ENCODE measurements at regions not wholly inside any gene's neighbourhood (a gene's known extent, or its start where the extent isn't known, plus 50 kb on each side); places are given as distances from the start of the nearest gene placed in this dataset.
"Not testable (repeated sequence)": the region's sequence is repeated elsewhere in the genome, so short reads cannot be mapped to it uniquely, and the experiment has no call there.

DNA sequence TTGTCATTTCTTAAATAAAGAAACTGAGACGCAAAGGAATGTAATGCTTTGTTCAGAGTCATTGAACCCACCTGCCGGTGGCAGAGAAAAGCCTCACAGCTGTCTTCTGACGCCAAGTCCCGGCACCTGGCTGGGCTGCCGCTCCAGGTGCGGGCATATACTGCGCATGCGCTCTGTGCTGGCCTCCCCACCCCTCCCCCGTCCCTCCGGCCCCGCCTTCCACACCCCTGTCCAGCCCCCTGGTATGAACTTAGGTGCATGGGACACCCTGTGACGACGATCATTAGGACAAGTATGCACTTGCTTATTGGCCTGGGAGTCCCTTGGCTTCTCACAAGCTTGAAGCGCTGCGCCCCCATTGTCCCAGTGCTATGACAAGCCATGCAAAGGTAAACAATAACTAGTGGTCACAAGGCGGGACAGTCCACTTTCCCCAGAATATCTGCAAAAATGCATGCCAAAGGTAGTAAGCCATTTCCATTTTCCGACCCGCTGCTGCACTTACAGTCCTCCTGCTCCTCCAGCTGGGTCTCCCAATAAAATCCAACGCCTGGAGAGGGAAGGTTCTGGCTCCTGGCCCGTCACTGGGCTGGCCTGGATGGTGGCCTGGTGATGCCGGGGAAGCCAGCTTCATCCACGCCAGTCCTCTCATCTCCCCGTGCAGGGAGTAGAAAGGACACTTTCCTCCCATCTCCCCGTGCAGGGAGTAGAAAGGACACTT lies 100.4 kb downstream of the PSMG1 start:
- no peak for DNase-seq (ENCODE audit: low read depth)

DNA sequence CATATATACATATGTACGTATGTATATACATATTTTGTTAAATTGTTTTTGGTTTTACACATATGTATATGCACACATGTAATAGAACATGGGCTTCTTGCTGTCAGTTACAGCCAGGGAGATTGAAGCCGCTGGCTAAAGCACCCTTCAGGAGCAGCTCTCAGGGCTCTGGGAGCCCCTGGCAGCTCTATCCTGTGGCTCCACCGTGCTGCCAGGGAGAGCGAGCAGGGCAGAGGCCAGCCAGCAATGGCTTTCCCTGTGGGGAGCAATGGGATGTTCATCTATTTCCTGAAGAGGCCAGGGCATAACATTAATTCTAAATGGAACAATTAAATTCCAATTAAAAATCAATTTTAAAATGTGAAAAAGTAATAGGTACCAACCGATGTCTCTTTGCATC lies 102.9 kb downstream of the PSMG1 start:
- no peak for DNase-seq (ENCODE audit: low read depth)

GRCh38 chr21:39079617-39080016 lies 103.6 kb downstream of the PSMG1 start:
- DNase-seq (ENCODE audit: low read depth), result no peak

GRCh38 chr21:39078322-39079065 lies 104.8 kb downstream of the PSMG1 start:
- DNase-seq (ENCODE audit: low read depth), result no peak

DNA sequence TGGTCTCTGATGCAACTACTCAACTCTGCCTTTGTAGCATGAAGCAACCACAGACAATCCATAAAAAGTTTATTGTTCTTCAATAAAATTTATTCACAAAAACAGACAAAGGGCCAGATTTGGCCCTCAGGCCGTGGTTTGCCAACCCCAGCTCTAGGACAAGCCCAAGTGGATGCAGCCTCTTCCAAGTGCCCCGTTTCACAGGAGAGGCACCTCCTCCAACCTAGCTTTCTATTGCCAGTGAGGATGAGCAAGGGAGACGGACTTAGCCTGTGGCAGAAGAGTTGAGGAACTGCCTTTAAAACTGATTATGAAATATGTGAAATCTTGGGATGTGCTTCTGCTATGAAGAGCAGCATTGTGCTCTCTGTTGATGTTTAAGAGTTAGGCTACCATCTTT lies 105.4 kb downstream of the PSMG1 start:
- no peak for DNase-seq (ENCODE audit: low read depth)

DNA sequence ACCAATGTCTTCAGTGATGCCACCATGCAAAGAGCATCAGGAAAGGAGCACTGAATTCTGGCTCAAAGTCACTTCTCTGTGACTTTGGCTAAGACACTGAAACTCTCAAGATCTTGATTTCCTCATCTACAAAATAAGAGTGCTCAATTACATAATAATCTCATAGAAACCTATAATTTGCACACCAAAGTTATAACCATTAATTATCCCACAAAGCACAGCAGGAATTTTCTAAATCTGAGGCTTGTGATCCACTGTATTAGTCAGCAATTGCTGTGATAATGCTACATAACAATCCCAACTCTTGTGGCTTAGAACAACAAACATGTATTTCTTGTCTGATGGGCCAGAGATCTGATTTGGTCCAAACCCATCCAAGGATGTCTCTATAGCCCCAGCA lies 108.7 kb downstream of the PSMG1 start:
- DNase-seq (ENCODE audit: low read depth), result no peak

DNA sequence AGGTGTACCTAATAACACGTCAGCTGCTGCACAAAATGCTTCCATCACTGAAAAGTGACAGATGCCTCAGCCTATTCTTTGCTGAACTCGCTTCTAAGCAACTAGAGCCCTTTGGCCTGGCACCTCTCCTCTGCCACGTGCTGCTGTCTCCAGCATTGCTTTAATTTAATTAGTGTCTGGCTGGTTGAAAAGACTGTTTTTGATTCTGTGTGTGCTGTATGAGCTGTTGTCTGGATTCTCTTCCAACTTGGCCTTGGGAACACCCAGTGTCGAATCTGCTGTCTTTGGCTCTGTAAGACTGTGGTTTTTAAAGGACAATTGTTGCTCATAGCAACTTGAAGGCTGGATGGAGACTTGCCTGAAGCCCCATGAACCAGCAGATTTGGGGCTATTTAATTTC lies 109.5 kb downstream of the PSMG1 start:
- no peak for DNase-seq (ENCODE audit: low read depth)

DNA sequence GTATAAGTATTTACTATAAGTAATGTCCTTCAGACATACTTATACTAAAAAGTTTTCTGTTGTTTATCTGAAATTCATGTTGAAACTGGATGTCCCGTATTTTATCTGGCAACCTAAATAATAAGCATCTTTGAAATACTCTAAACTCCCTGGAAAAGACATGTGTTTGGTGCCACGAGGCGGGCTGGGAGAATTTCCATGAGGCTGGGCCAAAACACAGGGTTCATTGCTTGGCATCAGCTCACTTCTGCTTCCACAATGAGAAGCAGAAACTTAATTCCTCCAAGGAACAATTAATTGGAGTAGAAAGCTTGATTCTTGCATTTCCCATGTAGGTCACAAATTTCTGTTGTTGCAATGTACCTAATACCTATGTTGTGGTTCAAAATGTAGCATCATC lies 110.2 kb downstream of the PSMG1 start:
- no peak for DNase-seq (ENCODE audit: low read depth)

- no peak for DNase-seq (ENCODE audit: low read depth)
Observed at GRCh38 chr21:39072468-39072867, 110.8 kb downstream of the PSMG1 start.

DNA sequence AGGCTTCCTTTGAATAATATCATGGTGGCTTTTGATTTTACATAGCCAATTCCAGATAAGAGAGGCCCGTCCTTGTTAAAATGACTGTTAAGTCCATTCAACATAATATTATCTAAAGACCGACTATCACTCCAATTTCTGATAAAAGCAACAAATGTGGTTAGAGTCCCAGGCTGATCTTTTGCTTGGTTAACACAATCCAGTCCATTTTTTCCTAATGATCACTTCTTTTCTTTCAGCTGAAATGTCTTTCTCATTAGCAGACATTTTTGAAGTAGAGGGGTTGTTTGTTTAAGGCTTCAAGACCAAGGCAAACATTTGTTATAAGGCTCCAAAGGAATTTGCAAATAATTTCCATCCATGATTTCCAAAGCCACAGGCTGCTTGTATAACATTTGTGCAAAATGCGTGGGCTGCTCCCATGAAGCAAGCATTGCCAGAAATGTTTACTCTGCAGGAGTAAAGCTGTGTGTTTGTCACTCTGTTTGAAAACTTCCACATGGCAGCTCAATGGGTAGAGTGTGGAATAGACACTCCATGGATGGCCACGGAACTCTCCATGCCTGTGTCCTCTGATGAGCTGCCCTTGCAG lies 111.5 kb downstream of the PSMG1 start:
- no peak for DNase-seq (ENCODE audit: low read depth)

DNA sequence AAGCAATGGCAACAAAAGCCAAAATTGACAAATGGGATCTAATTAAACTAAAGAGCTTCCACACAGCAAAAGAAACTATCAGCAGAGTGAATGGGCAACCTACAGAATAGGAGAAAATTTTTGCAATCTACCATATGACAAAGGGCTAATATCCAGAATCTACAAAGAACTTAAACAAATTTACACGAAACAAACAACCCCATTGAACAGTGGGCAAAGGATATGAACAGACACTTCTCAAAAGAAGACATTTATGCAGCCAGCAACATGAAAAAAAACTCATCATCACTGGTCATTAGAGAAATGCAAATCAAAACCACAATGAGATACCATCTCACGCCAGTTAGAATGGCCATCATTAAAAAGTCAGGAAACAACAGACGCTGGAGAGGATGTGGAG lies 113.4 kb downstream of the PSMG1 start:
- not testable (repeated sequence) for DNase-seq (ENCODE audit: low read depth)

- no peak for DNase-seq (ENCODE audit: low read depth)
Observed at GRCh38 chr21:39066829-39067780, 116.1 kb downstream of the PSMG1 start.

GRCh38 chr21:39065917-39066316 lies 117.3 kb downstream of the PSMG1 start:
- DNase-seq (ENCODE audit: low read depth), result peak; percentile 43

DNA sequence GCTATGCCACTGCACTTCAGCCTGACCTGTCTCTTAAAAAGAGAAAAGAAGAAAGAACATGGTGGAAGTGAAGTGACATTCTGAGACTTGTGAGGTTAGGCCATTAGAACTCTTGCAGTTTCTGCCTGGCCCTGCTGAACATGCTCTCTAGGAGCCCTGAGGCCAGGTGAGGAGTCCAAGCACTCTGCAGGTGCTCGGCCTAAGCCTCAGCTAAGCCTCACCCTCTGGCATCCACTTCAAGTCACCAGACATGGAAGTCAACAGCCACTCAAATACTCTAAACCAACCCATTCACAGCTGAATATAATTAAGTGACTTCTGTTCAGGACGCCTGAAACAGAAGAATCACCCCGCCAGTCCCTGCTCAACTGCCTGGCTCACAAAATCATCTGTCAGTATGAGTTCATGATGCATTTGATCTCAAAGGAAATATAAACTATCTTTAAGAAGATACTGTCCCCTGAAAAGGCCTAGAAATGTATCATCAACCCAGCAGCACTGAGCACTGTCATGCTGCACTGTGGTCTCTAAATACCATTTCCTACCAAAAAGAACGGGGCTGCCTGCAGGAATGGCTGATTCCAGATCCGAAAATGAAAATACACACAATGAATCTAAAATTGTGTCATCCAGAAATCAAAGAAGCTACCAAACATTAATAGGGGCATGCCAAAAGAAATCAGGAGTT lies 118.8 kb downstream of the PSMG1 start:
- DNase-seq (ENCODE audit: low read depth), result no peak

- DNase-seq (ENCODE audit: low read depth), result no peak
Observed at GRCh38 chr21:39063517-39063916, 119.7 kb downstream of the PSMG1 start.

GRCh38 chr21:39062196-39062595 lies 121.1 kb downstream of the PSMG1 start:
- DNase-seq (ENCODE audit: low read depth), result no peak

DNA sequence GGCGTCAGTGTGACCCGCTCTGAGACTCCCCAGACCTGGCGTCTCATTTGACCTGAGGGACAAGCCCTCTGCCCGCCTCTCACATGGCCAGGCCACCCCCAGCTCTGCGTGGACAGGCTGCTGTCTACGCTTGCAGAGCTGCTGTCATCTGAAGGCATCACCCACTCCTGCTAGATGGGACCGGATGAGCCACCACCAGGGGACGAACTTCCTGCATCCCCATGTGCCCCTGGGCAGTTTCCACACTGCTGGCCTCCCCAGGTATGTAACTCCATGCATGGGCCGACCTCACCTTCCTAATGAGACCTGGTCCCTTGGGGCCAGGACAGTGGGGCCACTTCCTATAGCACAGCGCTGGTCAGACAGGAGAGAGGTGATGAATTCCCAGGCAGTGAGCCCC lies 121.5 kb downstream of the PSMG1 start:
- DNase-seq (ENCODE audit: low read depth), result no peak

GRCh38 chr21:39060485-39061083 lies 122.7 kb downstream of the PSMG1 start:
- DNase-seq (ENCODE audit: low read depth), result no peak

DNA sequence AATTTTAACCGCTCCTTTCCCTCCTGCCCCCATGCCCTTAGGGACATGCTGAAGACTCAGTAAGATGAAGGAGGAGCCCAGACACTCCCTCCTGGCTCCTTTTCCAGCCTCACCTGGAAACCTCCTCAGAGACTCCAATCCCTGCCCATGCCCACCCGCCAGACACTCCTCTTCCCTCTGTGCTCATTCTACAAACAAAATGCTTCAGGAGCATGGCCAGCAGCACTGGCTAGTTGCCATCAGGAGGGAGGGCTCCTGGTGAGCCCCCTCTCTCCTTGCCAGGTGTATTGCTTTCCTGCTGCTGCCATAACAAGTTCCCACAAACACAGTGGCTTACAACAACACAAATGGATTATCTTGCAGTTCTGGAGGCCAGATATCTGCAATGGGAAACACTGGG lies 126.1 kb downstream of the PSMG1 start:
- no peak for DNase-seq (ENCODE audit: low read depth)

DNA sequence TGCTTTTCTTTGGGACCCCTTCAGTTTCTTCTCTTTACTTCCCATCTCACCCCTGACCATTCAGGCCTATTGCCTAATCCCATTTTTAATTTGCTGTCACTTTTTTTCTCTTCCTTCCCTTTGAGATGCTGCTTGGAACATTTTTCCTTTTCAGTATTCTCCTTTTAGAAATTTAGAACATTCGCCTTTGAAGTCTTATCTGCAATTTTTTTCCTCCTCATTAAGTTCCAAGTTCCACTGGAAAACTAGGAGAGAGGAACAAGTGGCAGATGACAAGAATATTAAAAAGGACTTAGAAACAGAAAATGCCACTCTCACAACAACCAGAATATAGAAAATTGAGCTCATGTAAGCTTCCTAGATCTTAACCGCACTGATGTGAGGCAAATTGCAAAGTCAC lies 126.6 kb downstream of the PSMG1 start:
- no peak for DNase-seq (ENCODE audit: low read depth)

DNA sequence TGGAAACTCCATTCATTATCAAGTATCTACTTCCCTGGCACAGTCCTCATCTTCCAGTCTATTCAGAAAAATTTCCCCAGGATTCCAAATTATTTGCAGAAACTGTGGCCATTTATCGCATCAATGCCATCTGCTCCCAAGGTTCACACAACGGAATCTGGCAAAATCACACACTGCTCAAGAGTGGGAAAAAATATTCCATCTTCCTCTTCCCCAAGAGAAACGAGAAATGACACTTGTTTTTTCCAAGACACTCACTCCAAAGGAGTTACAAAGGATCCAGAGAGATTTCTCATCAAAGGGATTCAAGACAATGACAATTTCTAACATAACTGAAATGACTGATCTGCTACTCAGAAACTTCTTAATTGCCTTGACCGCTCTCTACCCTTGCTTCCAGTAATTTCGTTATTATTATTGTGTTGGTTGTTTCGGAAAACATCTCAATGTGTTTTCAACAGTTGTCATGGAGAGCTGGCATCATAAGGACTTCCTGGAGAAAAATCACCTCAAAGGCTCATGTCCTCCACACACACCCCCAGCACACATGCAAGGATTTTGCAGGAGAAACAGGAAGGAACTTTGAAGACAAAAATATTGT lies 128.0 kb downstream of the PSMG1 start:
- no peak for DNase-seq (ENCODE audit: low read depth)

All from CMK (cell line).